IPS-NIHi11 (cell line): ENCODE measurements at regions not wholly inside any gene's neighbourhood (a gene's known extent, or its start where the extent isn't known, plus 50 kb on each side); places are given as distances from the start of the nearest gene placed in this dataset.

Experiments
- DNase-seq: peaks from one replicate; pipeline ENCODE4 v3.0.0; 2012; ENCODE audit warnings: mixed read lengths, low spot score

DNA sequence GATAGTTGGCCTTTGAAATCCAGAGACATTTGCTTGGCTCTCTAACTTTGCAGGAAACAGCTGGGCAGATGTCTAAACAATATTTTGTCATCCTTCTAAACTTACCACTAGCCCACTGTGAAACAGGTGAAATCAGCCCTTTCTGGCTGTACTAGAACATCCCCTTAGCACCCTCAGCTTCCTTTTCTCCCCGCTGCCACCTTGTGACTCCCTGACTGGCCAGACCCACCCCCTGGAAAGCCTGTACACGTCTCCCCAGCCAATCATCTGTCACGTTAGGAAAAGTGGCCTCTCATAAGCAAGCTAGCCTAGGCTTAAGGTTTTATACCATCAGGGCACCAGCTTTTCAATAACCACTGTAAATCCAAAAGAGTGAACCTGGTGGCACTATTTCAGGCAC is 88.6 kb upstream of the E2F3 start:
- no peak for DNase-seq

DNA sequence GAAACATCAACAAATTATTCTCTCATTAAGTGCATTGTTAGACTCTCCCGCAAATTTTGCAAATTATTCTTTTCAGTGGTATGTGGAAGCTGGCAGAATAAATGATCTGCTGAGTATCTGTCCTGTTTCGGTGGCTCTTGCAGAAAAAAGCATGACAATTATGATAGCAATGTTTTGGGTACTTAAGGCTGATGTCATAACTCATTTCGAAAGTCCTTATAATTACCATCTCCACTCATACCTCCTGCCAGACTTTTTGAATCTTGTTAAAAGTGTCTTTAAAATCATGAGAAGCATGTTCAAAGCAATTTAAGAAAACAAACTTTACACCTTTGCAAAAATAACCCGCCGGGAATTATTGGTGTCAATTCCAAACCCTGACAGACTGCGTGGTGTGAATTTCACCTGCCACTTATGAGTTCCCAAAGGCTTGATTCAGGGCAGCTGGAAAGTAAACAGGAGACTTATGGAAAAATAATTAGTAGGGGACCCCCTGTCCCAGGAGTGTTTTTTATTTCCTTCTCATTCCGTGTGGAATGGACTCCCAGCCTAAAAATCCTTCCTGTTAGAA is 87.6 kb upstream of the E2F3 start:
- DNase-seq = no peak

DNA sequence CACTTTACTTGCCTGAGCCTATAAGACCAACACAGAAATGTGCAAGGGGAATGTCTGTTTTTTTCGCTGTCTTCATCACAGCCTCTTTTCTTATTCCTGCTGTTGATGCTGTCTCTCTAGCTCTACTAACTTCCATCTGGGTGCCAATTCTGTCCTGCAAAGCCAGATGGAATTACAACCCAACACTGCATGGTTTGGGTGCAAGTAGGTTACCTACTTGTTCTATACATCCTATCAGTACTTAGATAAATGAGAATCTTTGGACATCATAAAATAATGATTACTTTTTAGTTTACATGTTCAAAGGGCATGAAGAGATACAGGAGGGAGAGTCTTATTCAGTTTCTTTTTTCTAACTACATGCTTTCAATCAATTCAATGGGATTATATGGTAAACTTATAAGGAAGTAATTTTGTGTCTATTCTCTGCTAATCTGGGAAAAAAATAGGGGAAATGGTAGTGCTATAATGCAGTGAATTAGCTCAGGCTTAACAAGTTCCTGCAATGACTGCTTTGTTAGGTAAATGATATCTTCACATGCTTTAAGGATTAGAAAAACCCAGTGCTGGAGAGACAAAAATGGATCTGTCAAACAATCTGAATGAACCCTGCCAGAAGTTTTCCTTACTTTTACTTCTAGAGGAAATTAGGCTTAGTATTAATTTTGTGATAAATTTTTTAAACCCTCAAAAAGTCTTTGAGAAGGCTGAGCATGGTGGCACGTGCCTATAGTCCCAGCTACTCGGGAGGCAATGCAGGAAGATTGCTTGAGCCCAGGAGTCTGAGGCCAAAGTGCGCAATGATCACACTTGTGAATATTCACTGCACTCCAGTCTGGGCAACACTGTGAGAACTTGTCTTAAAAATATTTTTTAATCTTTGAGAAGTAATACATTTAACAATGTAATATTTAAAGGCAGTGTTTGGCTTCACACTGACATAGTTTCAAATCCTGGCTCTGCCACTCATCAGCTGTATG is 86.5 kb upstream of the E2F3 start:
- DNase-seq = no peak

DNA sequence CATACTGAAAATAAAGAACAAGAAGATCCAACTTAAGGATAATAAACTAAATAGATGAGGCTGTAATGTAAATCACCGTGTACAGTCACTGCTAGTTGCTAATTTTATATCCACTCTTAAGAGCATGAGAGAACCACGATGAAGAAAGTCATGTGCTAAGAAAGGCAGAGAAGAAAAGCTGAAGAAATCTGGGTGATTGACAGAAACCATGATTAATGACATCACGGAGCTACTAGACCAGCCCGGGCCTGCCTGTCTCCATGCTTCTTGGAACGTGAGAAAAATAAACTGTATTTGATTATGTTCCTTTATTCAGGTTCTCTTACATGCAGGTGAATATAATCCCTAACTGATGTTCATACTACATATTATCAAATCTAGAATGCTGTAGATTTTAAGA is 84.2 kb upstream of the E2F3 start:
- no peak for DNase-seq

DNA sequence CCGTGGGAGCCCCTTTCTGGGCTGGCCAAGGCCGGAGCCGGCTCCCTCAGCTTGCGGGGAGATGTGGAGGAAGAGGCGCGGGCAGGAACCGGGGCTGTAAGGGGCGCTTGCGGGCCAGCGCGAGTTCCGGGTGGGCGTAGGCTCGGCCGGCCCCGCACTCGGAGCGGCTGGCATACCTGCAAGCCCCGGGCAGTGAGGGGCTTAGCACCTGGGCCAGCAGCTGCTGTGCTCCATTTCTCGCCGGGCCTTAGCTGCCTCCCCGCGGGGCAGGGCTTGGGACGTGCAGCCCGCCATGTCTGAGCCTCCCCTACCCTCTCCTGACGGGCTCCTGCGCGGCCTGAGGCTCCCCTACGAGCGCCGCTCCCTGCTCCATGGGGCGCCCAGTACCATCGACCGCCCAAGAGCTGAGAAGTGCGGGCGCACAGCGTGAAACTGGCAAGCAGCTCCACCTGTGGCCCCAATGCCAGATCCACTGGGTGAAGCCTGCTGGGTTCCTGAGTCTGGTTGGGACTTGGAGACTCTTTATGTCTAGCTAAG is 82.8 kb upstream of the E2F3 start:
- no peak for DNase-seq

DNA sequence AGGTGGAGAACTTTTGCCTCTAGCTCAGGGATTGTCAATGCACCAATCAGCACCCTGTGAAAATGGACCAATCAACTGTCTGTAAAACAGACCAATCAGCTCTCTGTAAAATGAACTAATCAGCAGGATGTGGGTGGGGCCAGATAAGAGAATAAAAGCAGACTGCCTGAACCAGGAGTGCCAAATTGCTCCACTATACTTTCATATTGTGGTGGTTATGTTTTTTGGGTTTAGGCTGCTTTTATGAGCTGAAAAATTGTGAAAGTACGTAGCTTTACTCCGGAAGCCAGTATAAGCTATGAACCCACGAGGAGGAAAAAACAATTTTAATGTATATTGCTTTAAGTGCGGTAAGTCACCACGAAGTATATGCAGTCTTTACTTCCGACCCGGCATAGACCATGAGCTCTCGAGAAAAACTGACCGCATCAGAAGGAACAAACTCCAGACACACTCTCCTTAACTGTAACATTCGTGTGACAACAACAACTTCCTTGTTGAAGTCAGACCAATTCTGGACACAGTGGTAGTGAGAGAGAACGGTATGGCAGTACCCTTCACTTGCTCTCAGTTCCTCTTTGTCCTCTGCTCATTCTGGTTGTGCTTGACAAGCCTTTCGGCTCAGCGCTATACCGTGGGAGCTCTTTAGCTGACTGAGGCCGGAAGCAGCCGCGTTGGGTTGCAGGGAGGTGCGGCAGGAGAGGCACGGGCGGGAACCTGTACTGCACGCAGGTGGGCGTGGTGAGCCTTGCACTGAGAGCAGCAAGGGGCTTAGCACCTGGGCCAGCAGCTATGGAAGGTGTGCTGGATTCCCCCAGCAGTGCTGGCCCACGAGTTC is 81.9 kb upstream of the E2F3 start:
- no peak for DNase-seq

DNA sequence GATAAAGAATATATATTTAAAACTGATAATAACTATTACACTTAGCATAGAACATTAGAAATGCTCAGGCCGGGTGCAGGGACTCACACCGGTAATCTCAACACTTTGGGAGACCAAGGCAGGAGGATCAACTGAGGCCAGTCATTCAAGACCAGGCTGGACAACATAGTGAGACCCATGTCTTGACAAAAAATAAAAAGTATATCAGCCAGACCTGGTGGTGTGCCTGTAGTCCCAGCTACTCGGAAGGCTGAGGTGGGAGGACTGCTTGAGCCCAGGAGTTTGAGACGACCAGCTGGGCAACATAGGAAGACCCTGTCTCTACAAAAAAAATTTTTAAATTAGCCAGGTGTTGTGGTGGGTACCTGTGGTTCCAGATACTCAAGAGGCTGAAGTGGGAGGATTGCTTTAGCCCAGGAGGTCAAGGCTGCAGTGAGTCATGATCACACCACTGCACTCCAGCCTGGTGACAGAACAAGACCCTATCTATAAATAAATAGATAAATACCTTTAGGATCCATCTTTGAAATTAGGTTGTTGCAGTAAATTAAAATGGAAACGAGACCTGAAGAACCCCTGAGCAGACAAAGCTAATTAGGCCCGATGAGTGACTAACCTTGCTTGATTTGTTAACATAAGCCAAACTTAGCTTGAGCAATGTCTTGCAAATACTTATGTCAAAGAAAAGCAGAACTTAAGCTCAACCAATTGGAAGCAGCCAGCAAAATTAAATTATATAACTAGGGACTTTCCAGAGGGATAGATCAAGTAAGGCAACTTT is 75.8 kb upstream of the E2F3 start:
- DNase-seq = no peak

DNA sequence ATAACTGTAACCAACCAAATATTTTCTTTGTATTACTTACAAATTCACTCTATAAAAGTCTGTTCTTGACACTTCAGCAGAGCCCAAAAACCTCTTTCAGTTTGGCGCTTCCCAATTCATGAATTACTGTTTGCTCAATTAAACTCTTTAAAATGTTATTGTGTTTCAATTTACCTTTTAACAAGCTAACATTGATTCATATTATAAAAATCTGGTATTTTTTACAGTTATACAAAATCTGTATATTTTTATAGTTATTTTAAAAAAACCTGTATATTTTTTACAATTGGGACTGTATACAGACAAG is 75.3 kb upstream of the E2F3 start:
- no peak for DNase-seq

DNA sequence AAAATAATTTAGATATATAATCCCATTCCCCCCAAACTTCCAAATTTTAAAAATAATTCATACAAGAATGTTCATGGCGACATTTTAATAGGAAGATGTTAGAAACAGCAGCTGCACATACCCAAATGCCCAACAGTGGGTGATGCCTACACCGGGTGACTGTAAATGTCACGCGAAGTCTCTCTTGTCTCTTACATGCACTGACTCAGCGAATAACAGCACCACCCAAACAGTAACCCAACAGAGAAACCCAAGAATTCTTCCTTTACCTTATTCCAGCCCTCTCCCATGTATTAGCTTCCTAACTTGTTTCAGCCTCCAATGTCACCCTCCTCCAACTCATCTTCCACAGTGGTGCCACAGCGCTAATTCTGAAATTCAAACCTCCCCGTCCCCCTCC is 74.5 kb upstream of the E2F3 start:
- no peak for DNase-seq

DNA sequence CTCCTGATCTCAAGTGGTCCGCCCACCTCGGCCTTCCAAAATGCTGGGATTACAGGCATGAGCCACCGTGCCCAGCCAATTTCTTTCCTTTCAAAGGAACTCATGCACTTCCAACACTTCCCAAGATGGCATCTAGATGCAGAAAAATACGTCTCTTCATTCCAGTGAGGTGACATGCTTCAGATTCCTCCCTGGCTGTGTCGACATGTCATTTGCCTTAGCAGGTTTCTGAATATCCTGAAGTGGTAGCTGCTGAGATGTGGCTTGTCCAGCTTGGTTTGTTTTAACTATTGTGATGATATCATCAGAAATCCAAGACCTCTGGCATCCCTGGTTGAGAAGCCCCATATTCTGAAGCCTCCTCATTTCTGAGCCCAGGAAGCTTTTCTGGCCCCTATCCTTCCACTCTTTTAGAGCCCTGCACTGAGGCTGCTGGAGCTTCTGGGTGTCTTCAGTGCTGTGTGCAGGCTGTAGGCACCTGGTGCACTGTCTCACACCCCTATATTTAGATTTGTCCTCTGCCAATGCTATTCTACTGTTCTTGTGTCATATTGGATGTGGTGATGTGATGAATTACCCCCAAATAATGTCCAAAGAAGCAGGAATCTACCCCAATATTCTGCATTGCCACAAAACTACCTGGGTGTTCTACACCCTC is 73.3 kb upstream of the E2F3 start:
- no peak for DNase-seq

DNA sequence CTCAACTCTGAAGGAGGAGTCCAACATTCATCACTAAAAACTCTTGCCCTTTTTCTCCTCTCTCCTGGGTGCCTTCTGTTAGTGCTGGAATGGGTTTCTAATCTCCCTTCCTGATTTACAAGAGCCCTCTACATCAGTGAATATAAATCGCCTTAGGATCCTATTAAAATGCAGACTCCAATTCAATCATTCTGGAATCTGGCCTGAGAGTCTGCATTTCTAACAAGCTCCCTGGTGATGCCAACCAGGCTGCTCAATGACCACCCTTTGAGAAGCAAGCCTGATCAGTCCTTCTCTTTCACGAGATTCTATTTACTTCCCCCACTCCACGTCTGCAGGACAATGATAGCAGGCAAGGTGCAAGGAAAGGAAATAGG is 72.8 kb upstream of the E2F3 start:
- DNase-seq = no peak

DNA sequence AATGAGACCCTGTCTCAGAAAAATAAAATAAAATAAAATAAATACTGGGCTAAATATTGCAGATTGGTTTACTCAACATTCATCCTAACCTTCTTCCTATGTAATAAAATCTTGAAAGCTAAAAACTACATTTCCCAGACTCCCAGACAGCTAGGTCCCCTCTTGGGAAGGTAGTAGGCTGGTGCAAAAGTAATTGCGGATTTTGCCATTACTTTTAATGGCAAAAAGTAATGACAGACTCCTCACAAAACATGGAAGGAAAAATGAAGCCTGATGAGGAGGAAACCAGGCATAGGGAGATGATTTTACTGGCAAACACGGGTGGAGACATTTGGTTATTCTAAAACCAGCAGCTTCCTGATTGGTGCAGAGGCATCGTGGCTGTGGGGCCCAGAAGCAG is 70.6 kb upstream of the E2F3 start:
- DNase-seq = no peak

DNA sequence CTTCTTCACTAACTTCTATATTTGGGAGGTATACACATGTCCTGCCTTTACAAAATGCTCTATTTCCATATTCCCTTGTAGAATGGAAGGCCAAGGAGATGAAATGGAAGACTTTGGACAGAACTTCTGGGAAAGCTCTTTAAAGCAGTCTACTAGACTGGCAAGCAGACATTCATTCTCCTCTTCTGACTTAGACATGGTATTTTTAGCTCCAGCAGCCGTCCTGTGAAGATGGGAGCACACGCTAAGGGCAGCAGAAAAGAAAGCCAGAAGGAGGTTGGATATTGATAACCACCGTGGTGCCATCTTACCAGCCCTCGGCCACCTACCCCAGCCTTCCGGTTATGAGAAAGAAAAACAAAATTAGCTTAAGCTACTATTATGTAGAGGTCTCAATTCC is 70.1 kb upstream of the E2F3 start:
- no peak for DNase-seq

DNA sequence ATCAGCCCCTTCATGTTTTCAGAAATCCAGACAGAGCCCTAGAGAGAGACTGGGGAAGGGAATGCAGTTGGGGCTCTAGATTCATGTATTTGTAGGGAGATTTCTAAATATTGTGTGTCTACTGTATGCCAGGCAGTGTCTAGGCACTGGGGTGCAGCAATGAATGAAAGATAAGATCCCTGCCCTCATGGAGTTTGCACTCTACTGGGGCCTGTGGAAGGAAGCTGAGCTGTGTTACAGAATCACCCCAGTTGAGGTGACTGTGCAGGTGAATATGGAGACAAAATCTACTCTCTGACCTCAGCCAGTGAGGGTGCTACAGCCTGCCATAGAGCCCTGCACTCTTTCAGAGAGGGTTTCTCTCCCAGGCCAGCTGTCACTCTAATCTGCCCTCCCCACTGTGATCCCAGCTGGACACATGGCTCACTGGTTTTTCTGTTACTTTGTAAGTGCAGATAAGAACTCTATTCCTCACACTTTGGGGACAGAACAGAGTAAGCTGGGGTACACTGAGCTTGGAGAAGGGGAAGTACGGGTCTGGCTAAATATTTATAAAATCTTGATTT is 69.2 kb upstream of the E2F3 start:
- no peak for DNase-seq

DNA sequence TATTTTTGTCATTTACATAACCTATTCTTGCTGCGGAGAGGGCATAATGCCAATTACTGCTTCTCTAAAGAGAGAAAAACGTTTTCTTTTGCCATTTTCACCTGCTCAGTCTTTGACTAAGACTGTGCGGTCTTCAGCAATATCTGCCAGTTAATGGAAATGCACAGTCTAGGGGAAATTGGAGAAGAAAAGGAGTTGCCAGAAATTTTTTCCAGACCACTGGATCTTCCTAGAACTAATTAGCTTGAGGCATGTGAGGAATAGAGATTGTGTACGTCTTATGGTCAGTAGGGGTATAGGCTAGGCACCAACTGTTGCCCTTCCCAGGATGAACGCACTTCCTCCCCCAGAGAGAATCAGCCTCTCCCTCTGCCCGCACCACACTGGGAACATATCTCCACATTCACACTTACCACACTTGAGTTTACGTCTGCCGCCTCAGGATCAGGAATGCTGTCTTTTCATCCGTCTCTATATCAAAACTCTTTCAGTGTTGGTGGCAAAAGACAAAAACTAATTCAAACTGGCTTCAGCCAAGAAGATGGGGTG is 67.9 kb upstream of the E2F3 start:
- DNase-seq = no peak

DNA sequence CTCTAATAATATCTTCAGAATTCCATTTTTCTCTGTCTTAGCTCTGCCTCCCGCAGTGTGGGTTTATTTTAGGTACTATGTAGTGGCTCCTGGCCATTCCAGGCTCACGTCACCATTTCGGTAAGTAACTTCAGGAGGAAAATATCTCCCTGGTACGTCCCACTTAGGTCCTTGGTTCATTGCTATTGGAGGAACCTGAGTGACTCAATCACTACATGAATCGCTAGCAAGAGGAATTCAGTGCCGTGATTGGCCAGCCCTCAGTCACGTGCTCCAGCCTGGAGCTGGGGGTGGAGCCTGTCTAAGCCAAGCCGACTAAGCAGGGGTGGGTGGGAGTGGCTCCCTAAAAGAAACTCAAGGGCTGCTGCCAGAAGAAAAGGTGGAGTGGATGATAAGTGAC is 67.3 kb upstream of the E2F3 start:
- DNase-seq = peak; percentile 28

DNA sequence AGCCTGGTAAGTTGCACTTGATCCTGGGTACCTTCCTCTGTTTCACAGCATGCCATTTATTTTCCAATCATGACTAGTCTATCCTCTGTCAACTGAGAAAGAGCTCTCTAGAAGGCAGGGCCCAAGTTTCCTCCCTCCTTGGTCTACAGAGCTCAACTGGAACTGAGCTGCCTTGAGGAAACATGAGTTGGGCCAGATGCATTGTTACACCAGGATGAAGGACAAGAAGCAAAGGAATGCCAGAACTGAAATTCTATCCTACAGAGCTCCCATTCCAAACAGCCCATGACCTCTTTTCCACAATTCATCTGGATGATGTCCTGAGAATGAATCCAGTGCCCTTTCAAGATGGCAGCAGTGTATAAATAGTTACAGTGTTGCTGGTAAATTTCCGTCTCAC is 66.7 kb upstream of the E2F3 start:
- DNase-seq = no peak

DNA sequence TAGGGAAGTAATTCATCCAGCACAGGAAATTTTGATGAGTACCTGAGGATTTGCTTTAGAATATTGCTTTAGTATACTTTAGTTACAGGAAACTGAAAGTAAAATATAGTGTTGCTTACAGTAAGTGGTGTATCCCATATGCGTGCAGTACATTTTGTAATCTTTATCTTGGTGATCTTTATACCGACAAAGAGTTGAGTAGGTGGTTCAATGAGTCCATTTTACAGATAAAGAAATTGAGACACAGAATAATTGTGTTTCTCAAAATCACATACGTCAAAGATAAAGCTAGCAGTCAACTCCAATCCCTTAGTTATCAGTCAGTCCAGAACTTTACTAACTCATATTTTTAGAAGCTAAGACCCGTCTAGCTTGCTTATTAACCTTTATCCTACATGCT is 65.8 kb upstream of the E2F3 start:
- DNase-seq = no peak

DNA sequence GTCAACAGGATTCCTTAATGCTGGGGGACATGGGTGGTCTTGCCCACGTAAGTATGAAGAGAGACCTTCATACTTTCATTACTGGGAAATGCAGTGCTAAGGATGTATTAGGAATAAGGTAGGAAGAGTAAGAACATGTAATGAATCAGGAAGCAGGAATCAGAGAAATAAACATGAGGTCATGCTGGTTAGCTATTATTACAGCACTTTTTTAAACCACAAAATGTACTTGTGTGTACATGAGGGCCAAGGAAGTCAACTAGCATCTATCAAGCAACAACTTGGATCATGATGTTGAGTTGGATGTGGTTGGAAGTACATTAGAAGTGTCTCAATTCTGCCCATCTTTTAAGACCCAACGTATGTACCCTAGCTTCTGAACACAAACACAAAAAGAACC is 63.5 kb upstream of the E2F3 start:
- no peak for DNase-seq

DNA sequence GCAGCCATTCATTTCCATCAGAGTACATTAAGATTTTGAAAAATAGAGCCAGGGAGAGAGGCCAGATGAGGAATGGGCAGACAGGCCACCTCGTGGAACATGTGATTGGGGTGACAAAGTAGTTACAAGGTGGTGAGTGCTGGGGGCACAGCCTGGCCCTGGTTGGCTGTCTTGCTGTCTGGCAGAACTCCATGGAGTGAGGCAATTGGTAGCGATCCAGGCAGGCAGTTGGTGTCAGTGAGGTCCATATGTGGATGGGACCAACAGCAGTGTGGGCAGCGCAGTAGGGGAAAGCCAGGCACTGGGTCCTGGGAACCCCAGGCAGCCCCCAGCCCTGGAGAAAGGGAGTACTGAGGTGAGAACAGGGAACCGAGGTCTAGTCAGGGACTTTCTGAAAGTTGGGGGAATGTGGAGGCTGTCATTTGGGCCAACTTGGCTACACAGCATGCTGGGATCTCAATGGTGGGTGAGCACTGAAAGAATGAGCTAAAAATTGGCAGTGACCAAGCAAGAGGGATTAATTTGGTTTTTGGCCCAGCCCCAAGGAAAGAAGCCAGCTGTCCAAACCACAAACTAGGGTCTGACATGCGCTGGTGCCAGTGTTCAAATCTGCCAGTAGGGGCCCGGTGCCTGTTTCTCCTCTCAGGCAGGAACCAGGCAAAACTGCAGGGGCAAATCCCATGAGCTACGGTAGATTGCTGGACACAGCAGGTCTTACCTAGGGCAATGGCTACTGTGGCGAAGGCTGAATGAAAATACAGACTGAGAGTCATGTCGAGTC is 61.4 kb upstream of the E2F3 start:
- no peak for DNase-seq
